Erythroblast (primary cell): ENCODE measurements at regions not wholly inside any gene's neighbourhood (a gene's known extent, or its start where the extent isn't known, plus 50 kb on each side); places are given as distances from the start of the nearest gene placed in this dataset.

Source experiments
- DNase-seq, 2 experiments: peaks; one replicate each; lab custom pipeline; 2025; lab: John Stamatoyannopoulos, UW
- GATA1 ChIP-seq: IDR thresholded peaks from 2 replicates; pipeline ENCODE4 v1.6.1; 2011; ENCODE audit warnings: low read depth, mild to moderate bottlenecking, control low read depth, low read length, moderate library complexity
- POLR2A ChIP-seq: IDR thresholded peaks from 2 replicates; pipeline ENCODE4 v1.6.1; 2011; ENCODE audit warnings: mild to moderate bottlenecking, low read length

GRCh38 chr14:38749936-38750335 lies 353.1 kb downstream of the SEC23A start:
- no peak for DNase-seq
- TF ChIP-seq POLR2A (no peak), GATA1 (no peak)

- DNase-seq: no peak
- TF ChIP-seq POLR2A (no peak), GATA1 (no peak)
Observed at GRCh38 chr14:38745861-38746260, 357.2 kb downstream of the SEC23A start.

GRCh38 chr14:38743966-38744584 lies 359.0 kb downstream of the SEC23A start:
- DNase-seq: no peak
- TF ChIP-seq POLR2A (no peak), GATA1 (no peak)

GRCh38 chr14:38737686-38738407 lies 365.2 kb downstream of the SEC23A start:
- TF ChIP-seq POLR2A: no peak
- TF ChIP-seq GATA1: no peak
- no peak for DNase-seq

GRCh38 chr14:38735005-38735404 lies 368.0 kb downstream of the SEC23A start:
- TF ChIP-seq POLR2A (no peak), GATA1 (no peak)

GRCh38 chr14:38731962-38732361 lies 371.1 kb downstream of the SEC23A start:
- no peak for DNase-seq
- TF ChIP-seq POLR2A (no peak), GATA1 (no peak)

More at GRCh38 chr14:38735005-38735404, 368.0 kb downstream of the SEC23A start:
- no peak for DNase-seq

GRCh38 chr14:38730420-38730819 lies 372.6 kb downstream of the SEC23A start:
- no peak for DNase-seq

GRCh38 chr14:38727731-38728130 lies 375.3 kb downstream of the SEC23A start:
- no peak for DNase-seq
- no peak for TF ChIP-seq POLR2A
- no peak for TF ChIP-seq GATA1

More at GRCh38 chr14:38730420-38730819, 372.6 kb downstream of the SEC23A start:
- TF ChIP-seq POLR2A (no peak), GATA1 (no peak)

- TF ChIP-seq GATA1 (no peak), POLR2A (no peak)
- no peak for DNase-seq
Observed at GRCh38 chr14:38724621-38725020, 378.4 kb downstream of the SEC23A start.

GRCh38 chr14:38723959-38724358 lies 379.1 kb downstream of the SEC23A start:
- TF ChIP-seq POLR2A: no peak
- no peak for TF ChIP-seq GATA1
- DNase-seq: no peak

GRCh38 chr14:38723277-38723676 lies 379.8 kb downstream of the SEC23A start:
- DNase-seq: no peak
- TF ChIP-seq GATA1 (no peak), POLR2A (no peak)

GRCh38 chr14:38721822-38722431 lies 381.1 kb downstream of the SEC23A start:
- peak; percentile 24 to 59 for DNase-seq
- no peak for TF ChIP-seq GATA1
- TF ChIP-seq POLR2A: no peak

GRCh38 chr14:38718519-38718918 lies 384.5 kb downstream of the SEC23A start:
- TF ChIP-seq POLR2A (no peak), GATA1 (no peak)
- DNase-seq: no peak

- DNase-seq: no peak
Observed at GRCh38 chr14:38716926-38717325, 386.1 kb downstream of the SEC23A start.

More at GRCh38 chr14:38716926-38717325, 386.1 kb downstream of the SEC23A start:
- no peak for TF ChIP-seq POLR2A
- no peak for TF ChIP-seq GATA1
